ENCODE measurements at regions not wholly inside any gene's neighbourhood (a gene's known extent, or its start where the extent isn't known, plus 50 kb on each side); places are given as distances from the start of the nearest gene placed in this dataset.

- Histone ChIP-seq H3K27ac (no peak overlapping the region), H3K9me3 (no peaks in the 10 kb centered on the region), H3K4me1 (peaks cover 15% of the 10 kb centered on the region), H3K4me3 (no peak overlapping the region), H3K27me3 (no peaks in the 10 kb centered on the region), H3K36me3 (replicated peaks in 1 of 2; ENCODE audit: insufficient read depth in 1 of 2, low read depth in 2 of 2) (no peaks in the 10 kb centered on the region)
- 15 to 18% methylated on average over 1 of the region's 1 CpG for WGBS, 2 donors
- no peak for ATAC-seq
- intact Hi-C loops (cut with DNase I): no loop called here
- DNase-seq: no peak
- TF ChIP-seq POLR2A (IDR thresholded peaks at IDR 0.05): no peak
- TF ChIP-seq CTCF (IDR thresholded peaks at IDR 0.05): no peak
Measured at GRCh38 chr7:89681448-89681847, 472.8 kb upstream of the STEAP1 start.

- H3K9me3 ChIP-seq: no peaks in the 10 kb centered on the region
- H3K27me3 ChIP-seq: no peaks in the 10 kb centered on the region
- peaks cover 20% of the 10 kb centered on the region for H3K4me1 ChIP-seq
- H3K36me3 ChIP-seq (replicated peaks in 1 of 2; ENCODE audit: insufficient read depth in 1 of 2, low read depth in 2 of 2): no peaks in the 10 kb centered on the region
- H3K27ac ChIP-seq: no peak overlapping the region
- no peak overlapping the region for H3K4me3 ChIP-seq
- ATAC-seq (peak; percentile 59), DNase-seq (no peak)
- intact Hi-C loops (cut with DNase I): no loop called here
- TF ChIP-seq CTCF (IDR thresholded peaks at IDR 0.05) (no peak), POLR2A (IDR thresholded peaks at IDR 0.05) (no peak)
Measured at GRCh38 chr7:89685287-89685686, 469.0 kb upstream of the STEAP1 start.

- no peak overlapping the region for H3K27ac ChIP-seq
- no peak overlapping the region for H3K4me3 ChIP-seq
- intact Hi-C loops (cut with DNase I): no loop called here
- DNase-seq (no peak), ATAC-seq (no peak)
- TF ChIP-seq CTCF (IDR thresholded peaks at IDR 0.05): no peak
- TF ChIP-seq POLR2A (IDR thresholded peaks at IDR 0.05): no peak
- no peaks in the 10 kb centered on the region for H3K9me3 ChIP-seq
- H3K27me3 ChIP-seq: no peaks in the 10 kb centered on the region
- peaks cover 20% of the 10 kb centered on the region for H3K4me1 ChIP-seq
- WGBS, 2 donors: 34 to 40% methylated on average over 2 of the region's 2 CpGs
- H3K36me3 ChIP-seq (replicated peaks in 1 of 2; ENCODE audit: insufficient read depth in 1 of 2, low read depth in 2 of 2): no peaks in the 10 kb centered on the region
Measured at GRCh38 chr7:89687211-89687610, 467.1 kb upstream of the STEAP1 start.

GRCh38 chr7:89695241-89695640 lies 459.0 kb upstream of the STEAP1 start:
- 94 to 97% methylated on average over 2 of the region's 2 CpGs for WGBS, 2 donors

More at GRCh38 chr7:89695241-89695640, 459.0 kb upstream of the STEAP1 start:
- intact Hi-C loops (cut with DNase I): no loop called here
- ATAC-seq (no peak), DNase-seq (no peak)
- H3K4me3 ChIP-seq: no peak overlapping the region
- H3K27ac ChIP-seq: no peak overlapping the region
- no peaks in the 10 kb centered on the region for H3K4me1 ChIP-seq
- H3K9me3 ChIP-seq: no peaks in the 10 kb centered on the region
- TF ChIP-seq POLR2A (IDR thresholded peaks at IDR 0.05) (no peak), CTCF (IDR thresholded peaks at IDR 0.05) (no peak)
- H3K36me3 ChIP-seq (replicated peaks in 1 of 2; ENCODE audit: insufficient read depth in 1 of 2, low read depth in 2 of 2): no peaks in the 10 kb centered on the region
- H3K27me3 ChIP-seq: no peaks in the 10 kb centered on the region
